Naive thymus-derived CD8-positive, alpha-beta T cell (primary cell): ENCODE measurements at regions not wholly inside any gene's neighbourhood (a gene's known extent, or its start where the extent isn't known, plus 50 kb on each side); places are given as distances from the start of the nearest gene placed in this dataset.

Experiments
- ATAC-seq, 2 donors: fragments of 150-1000 bp; cut with Tn5 transposase in 1 of 2; sonication (Bioruptor Pico), chemical (Tn5 transposase) in 1 of 2; 1 replicate in 1 of 2; 2 replicates in 1 of 2; pipeline ENCODE4 v1.10.0; 2021; ENCODE audit warnings: mild to moderate bottlenecking in 2 of 2, moderate library complexity in 2 of 2
- POLR2A ChIA-PET: fragments of 350-600 bp; sonication (Branson Sonifier 250); formaldehyde crosslinking; loops from one replicate; lab custom pipeline; 2021; ENCODE audit warnings: antibody characterized with exemption; lab: Charles Lee
- DNase-seq, 10 donors: peaks; one replicate each; pipeline versions ENCODE4 v3.0.0 to v3.0.0-alpha.2; 2020 to 2022
- H3K27ac Mint-ChIP-seq, 10 donors: one replicate each; pipeline ENCODE4 v1.8.0; 2020 to 2022; ENCODE audit warnings: mild to moderate bottlenecking in 10 of 10, mixed read lengths in 10 of 10, moderate library complexity in 4 of 10, inconsistent platforms in 1 of 10
- H3K27me3 Mint-ChIP-seq, 5 donors: one replicate each; pipeline ENCODE4 v1.8.0; 2021 to 2022; ENCODE audit warnings: mixed read lengths in 5 of 5
- H3K36me3 Mint-ChIP-seq, 3 donors: one replicate each; pipeline ENCODE4 v1.8.0; 2020 to 2022; ENCODE audit warnings: mixed read lengths in 3 of 3, mild to moderate bottlenecking in 2 of 3, inconsistent platforms in 1 of 3
- H3K4me1 Mint-ChIP-seq, 4 donors: one replicate each; pipeline ENCODE4 v1.8.0; 2021 to 2022; ENCODE audit warnings: mixed read lengths in 4 of 4
- H3K4me3 Mint-ChIP-seq, 10 donors: one replicate each; pipeline ENCODE4 v1.8.0; 2020 to 2022; ENCODE audit warnings: mild to moderate bottlenecking in 10 of 10, mixed read lengths in 10 of 10, moderate library complexity in 6 of 10, inconsistent platforms in 1 of 10
- H3K9me3 Mint-ChIP-seq, 9 donors: one replicate each; pipeline ENCODE4 v1.8.0; 2020 to 2022; ENCODE audit warnings: mixed read lengths in 9 of 9, mild to moderate bottlenecking in 3 of 9, inconsistent platforms in 1 of 9, moderate library complexity in 1 of 9

- Mint-ChIP-seq H3K9me3 (peaks cover 0 to 7% (median 0%) of the 10 kb centered on the region in 9 donors), H3K4me1 (no peaks in the 10 kb centered on the region), H3K4me3 (no peak overlapping the region), H3K27ac (no peak overlapping the region), H3K27me3 (peaks cover 0 to 29% (median 13%) of the 10 kb centered on the region in 5 donors), H3K36me3 (no peaks in the 10 kb centered on the region)
- POLR2A ChIA-PET, result no interaction called here
- DNase-seq (no peak), ATAC-seq (no peak)
These were observed 331.9 kb downstream of the MED10 start for GRCh38 chr5:6046296-6046967.

GRCh38 chr5:6043491-6044310, 334.6 kb downstream of the MED10 start:
- H3K27me3 Mint-ChIP-seq, result peaks cover 0 to 29% (median 13%) of the 10 kb centered on the region in 5 donors
- no peaks in the 10 kb centered on the region for H3K4me1 Mint-ChIP-seq
- H3K36me3 Mint-ChIP-seq, result no peaks in the 10 kb centered on the region
- no peaks in the 10 kb centered on the region for H3K9me3 Mint-ChIP-seq
- H3K4me3 Mint-ChIP-seq, result no peak overlapping the region
- no peak for ATAC-seq
- no peak overlapping the region for H3K27ac Mint-ChIP-seq
- DNase-seq, result no peak
- POLR2A ChIA-PET, result no interaction called here

GRCh38 chr5:6041977-6042550, 336.3 kb downstream of the MED10 start:
- Mint-ChIP-seq H3K36me3 (no peaks in the 10 kb centered on the region), H3K4me1 (no peaks in the 10 kb centered on the region), H3K27me3 (peaks cover 0 to 38% (median 13%) of the 10 kb centered on the region in 5 donors), H3K27ac (no peak overlapping the region), H3K4me3 (no peak overlapping the region), H3K9me3 (no peaks in the 10 kb centered on the region)
- ATAC-seq (no peak), DNase-seq (no peak)
- POLR2A ChIA-PET, result no interaction called here

GRCh38 chr5:6039111-6039510, 339.2 kb downstream of the MED10 start:
- Mint-ChIP-seq H3K36me3 (no peaks in the 10 kb centered on the region), H3K4me1 (no peaks in the 10 kb centered on the region), H3K9me3 (no peaks in the 10 kb centered on the region), H3K4me3 (no peak overlapping the region), H3K27me3 (peaks cover 0 to 28% (median 5%) of the 10 kb centered on the region in 5 donors), H3K27ac (no peak overlapping the region)
- POLR2A ChIA-PET, result no interaction called here
- ATAC-seq (no peak), DNase-seq (no peak)

- Mint-ChIP-seq H3K4me3 (no peak overlapping the region), H3K36me3 (no peaks in the 10 kb centered on the region), H3K27ac (no peak overlapping the region), H3K4me1 (no peaks in the 10 kb centered on the region), H3K9me3 (peaks cover 0 to 14% (median 0%) of the 10 kb centered on the region in 9 donors), H3K27me3 (peaks cover 0 to 14% (median 0%) of the 10 kb centered on the region in 5 donors)
- DNase-seq (no peak), ATAC-seq (no peak)
- POLR2A ChIA-PET, result no interaction called here
These were observed 342.3 kb downstream of the MED10 start for GRCh38 chr5:6036006-6036405.

- Mint-ChIP-seq H3K27ac (no peak overlapping the region), H3K4me3 (no peak overlapping the region), H3K9me3 (peaks cover 0 to 17% (median 0%) of the 10 kb centered on the region in 9 donors), H3K36me3 (no peaks in the 10 kb centered on the region), H3K27me3 (peaks cover 0 to 18% (median 1%) of the 10 kb centered on the region in 5 donors), H3K4me1 (no peaks in the 10 kb centered on the region)
- DNase-seq (no peak), ATAC-seq (no peak)
- POLR2A ChIA-PET, result no interaction called here
These were observed 348.5 kb downstream of the MED10 start for GRCh38 chr5:6029811-6030271.

- no peak overlapping the region for H3K4me3 Mint-ChIP-seq
- H3K27ac Mint-ChIP-seq, result no peak overlapping the region
- POLR2A ChIA-PET, result no interaction called here
- no peaks in the 10 kb centered on the region for H3K4me1 Mint-ChIP-seq
- H3K9me3 Mint-ChIP-seq, result peaks cover 0 to 12% (median 0%) of the 10 kb centered on the region in 9 donors
- H3K27me3 Mint-ChIP-seq, result peaks cover 0 to 25% (median 3%) of the 10 kb centered on the region in 5 donors
- H3K36me3 Mint-ChIP-seq, result no peaks in the 10 kb centered on the region
- ATAC-seq (no peak), DNase-seq (no peak)
These were observed 351.5 kb downstream of the MED10 start for GRCh38 chr5:6026766-6027406.

- Mint-ChIP-seq H3K4me1 (no peaks in the 10 kb centered on the region), H3K9me3 (no peaks in the 10 kb centered on the region), H3K27ac (no peak overlapping the region), H3K4me3 (no peak overlapping the region), H3K36me3 (no peaks in the 10 kb centered on the region), H3K27me3 (peaks cover 0 to 8% (median 0%) of the 10 kb centered on the region in 5 donors)
- ATAC-seq (no peak), DNase-seq (no peak)
- POLR2A ChIA-PET, result no interaction called here
These were observed 358.7 kb downstream of the MED10 start for GRCh38 chr5:6019612-6020011.

- DNase-seq, result no peak
- no peaks in the 10 kb centered on the region for H3K36me3 Mint-ChIP-seq
- no peak overlapping the region for H3K27ac Mint-ChIP-seq
- no peak for ATAC-seq
- H3K27me3 Mint-ChIP-seq, result peaks cover 0 to 10% (median 2%) of the 10 kb centered on the region in 5 donors
- H3K4me1 Mint-ChIP-seq, result no peaks in the 10 kb centered on the region
- H3K4me3 Mint-ChIP-seq, result no peak overlapping the region
- POLR2A ChIA-PET, result no interaction called here
- peaks cover 0 to 9% (median 4%) of the 10 kb centered on the region in 9 donors for H3K9me3 Mint-ChIP-seq
These were observed 364.8 kb downstream of the MED10 start for GRCh38 chr5:6013506-6013905.

- Mint-ChIP-seq H3K27ac (no peak overlapping the region), H3K4me1 (no peaks in the 10 kb centered on the region), H3K36me3 (no peaks in the 10 kb centered on the region), H3K4me3 (no peak overlapping the region), H3K27me3 (peaks cover 0 to 20% (median 4%) of the 10 kb centered on the region in 5 donors), H3K9me3 (peaks cover 0 to 9% (median 5%) of the 10 kb centered on the region in 9 donors)
- POLR2A ChIA-PET, result no interaction called here
- DNase-seq (no peak), ATAC-seq (no peak)
These were observed 367.1 kb downstream of the MED10 start for GRCh38 chr5:6011199-6011598.

GRCh38 chr5:6006838-6007314, 371.5 kb downstream of the MED10 start:
- Mint-ChIP-seq H3K36me3 (no peaks in the 10 kb centered on the region), H3K4me3 (no peak overlapping the region), H3K27ac (no peak overlapping the region), H3K4me1 (no peaks in the 10 kb centered on the region), H3K27me3 (peaks cover 3 to 32% (median 8%) of the 10 kb centered on the region in 5 donors), H3K9me3 (peaks cover 0 to 4% (median 0%) of the 10 kb centered on the region in 9 donors)
- ATAC-seq, result no peak
- DNase-seq, result no peak
- POLR2A ChIA-PET, result no interaction called here

- H3K36me3 Mint-ChIP-seq, result no peaks in the 10 kb centered on the region
- no peaks in the 10 kb centered on the region for H3K4me1 Mint-ChIP-seq
- H3K27ac Mint-ChIP-seq, result no peak overlapping the region
- H3K27me3 Mint-ChIP-seq, result peaks cover 0 to 33% (median 8%) of the 10 kb centered on the region in 5 donors
- DNase-seq (no peak), ATAC-seq (no peak)
- no peak overlapping the region for H3K4me3 Mint-ChIP-seq
- POLR2A ChIA-PET, result no interaction called here
- peaks cover 0 to 4% (median 0%) of the 10 kb centered on the region in 9 donors for H3K9me3 Mint-ChIP-seq
These were observed 375.1 kb downstream of the MED10 start for GRCh38 chr5:6003040-6003825.
